HG03558 (cell line): ENCODE measurements at regions not wholly inside any gene's neighbourhood (a gene's known extent, or its start where the extent isn't known, plus 50 kb on each side); places are given as distances from the start of the nearest gene placed in this dataset.

Experiments used
- ATAC-seq: cut with Tn5 transposase; IDR thresholded peaks from one replicate; pipeline ENCODE4 v1.9.1; 2021; ENCODE audit warnings: moderate number of reproducible peaks; ENCODE audit not compliant: unreplicated experiment; ENCODE audit errors: extremely low read depth

- no peak for ATAC-seq
Observed at GRCh38 chr6:40973304-40973703, 65.7 kb downstream of the UNC5CL start.

GRCh38 chr6:40972814-40973213, 66.2 kb downstream of the UNC5CL start:
- ATAC-seq, result no peak

GRCh38 chr6:40972190-40972589, 66.8 kb downstream of the UNC5CL start:
- ATAC-seq, result no peak

GRCh38 chr6:40968620-40969164, 70.3 kb downstream of the UNC5CL start:
- ATAC-seq, result no peak

GRCh38 chr6:40966860-40967259, 72.2 kb downstream of the UNC5CL start:
- no peak for ATAC-seq

- ATAC-seq, result no peak
Observed at GRCh38 chr6:40965046-40965445, 74.0 kb downstream of the UNC5CL start.

GRCh38 chr6:40963019-40963418, 76.0 kb downstream of the UNC5CL start:
- no peak for ATAC-seq

- ATAC-seq, result no peak
Observed at GRCh38 chr6:40962241-40962640, 76.8 kb downstream of the UNC5CL start.

- ATAC-seq, result no peak
Observed at GRCh38 chr6:40961831-40962230, 77.2 kb downstream of the UNC5CL start.

- ATAC-seq, result no peak
Observed at GRCh38 chr6:40960742-40961430, 78.1 kb downstream of the UNC5CL start.

- no peak for ATAC-seq
Observed at GRCh38 chr6:40959781-40960327, 79.2 kb downstream of the UNC5CL start.

GRCh38 chr6:40958738-40959137, 80.3 kb downstream of the UNC5CL start:
- ATAC-seq, result no peak

- ATAC-seq, result no peak
Observed at GRCh38 chr6:40957616-40958492, 81.2 kb downstream of the UNC5CL start.

GRCh38 chr6:40956936-40957335, 82.1 kb downstream of the UNC5CL start:
- no peak for ATAC-seq

- ATAC-seq, result no peak
Observed at GRCh38 chr6:40955178-40955545, 83.9 kb downstream of the UNC5CL start.

GRCh38 chr6:40954446-40955177, 84.4 kb downstream of the UNC5CL start:
- ATAC-seq, result no peak

GRCh38 chr6:40953486-40953885, 85.5 kb downstream of the UNC5CL start:
- no peak for ATAC-seq

- no peak for ATAC-seq
Observed at GRCh38 chr6:40950986-40951698, 87.9 kb downstream of the UNC5CL start.

GRCh38 chr6:40948570-40948969, 90.5 kb downstream of the UNC5CL start:
- no peak for ATAC-seq
